Stimulated activated CD8-positive, alpha-beta memory T cell treated with anti-CD3 and anti-CD28 coated beads, Interleukin-7, amount 100 ng/mL, for 1 hour (primary cell): ENCODE measurements at regions not wholly inside any gene's neighbourhood (a gene's known extent, or its start where the extent isn't known, plus 50 kb on each side); places are given as distances from the start of the nearest gene placed in this dataset.
"Not testable (repeated sequence)": the region's sequence is repeated elsewhere in the genome, so short reads cannot be mapped to it uniquely, and the experiment has no call there.

Experiments
- DNase-seq, 2 donors: peaks; one replicate each; pipeline ENCODE4 v3.0.0-alpha.2; 2020; ENCODE audit warnings: low read depth in 2 of 2

DNA sequence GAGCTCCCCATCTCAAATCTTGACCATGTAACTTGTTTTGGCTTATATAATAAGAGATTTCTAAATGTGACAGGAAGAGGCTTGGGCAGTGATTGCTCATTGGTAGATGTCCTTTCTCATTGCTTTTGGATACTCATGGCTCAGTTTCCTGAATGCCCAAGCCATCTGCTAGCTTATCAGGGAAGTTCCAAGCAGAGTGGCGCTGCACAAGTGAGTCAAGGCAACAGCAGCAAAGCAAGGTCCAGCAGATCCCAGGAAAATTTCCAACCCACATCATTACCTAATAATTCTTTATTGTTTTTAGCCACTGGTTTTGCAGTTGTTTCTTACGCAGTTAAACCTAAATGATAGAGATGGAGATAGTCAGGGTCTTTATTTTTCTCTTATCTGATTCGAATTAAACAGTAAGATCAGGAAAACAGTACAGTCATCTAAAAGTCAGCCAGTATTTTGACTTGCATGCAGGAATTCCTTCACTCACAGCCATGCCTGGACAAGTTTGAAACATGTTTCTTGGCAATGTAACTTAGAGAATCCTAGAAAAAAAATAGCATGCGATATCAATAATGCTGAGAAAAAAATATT lies 349.7 kb upstream of the TMEFF2 start:
- no peak for DNase-seq

DNA sequence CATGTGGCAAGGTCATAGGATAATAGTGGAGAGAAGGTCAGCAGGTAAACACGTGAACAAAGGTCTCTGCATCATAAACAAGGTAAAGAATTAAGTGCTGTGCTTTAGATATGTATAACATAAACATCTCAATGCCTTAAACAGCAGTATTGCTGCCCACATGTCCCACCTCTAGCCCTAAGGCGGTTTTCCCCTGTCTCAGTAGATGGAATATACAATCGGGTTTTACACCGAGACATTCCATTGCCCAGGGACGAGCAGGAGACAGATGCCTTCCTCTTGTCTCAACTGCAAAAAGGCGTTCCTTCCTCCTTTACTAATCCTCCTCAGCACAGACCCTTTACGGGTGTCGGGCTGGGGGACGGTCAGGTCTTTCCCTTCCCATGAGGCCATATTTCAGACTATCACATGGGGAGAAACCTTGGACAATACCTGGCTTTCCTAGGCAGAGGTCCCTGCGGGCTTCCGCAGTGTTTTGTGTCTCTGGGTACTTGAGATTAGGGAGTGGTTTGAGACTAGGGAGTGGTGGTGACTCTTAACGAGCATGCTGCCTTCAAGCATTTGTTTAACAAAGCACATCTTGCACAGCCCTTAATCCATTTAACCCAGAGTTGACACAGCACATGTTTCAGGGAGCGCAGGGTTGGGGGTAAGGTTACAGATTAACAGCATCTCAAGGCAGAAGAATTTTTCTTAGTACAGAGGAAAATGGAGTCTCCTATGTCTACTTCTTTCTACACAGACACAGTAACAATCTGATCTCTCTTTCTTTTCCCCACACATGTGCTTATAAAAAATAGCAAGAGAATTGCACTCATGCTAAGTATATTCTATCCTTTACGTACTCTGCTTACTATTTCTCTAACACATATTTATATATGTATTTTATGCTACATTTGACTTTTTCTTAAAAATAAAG lies 347.7 kb upstream of the TMEFF2 start:
- DNase-seq = not testable (repeated sequence)

DNA sequence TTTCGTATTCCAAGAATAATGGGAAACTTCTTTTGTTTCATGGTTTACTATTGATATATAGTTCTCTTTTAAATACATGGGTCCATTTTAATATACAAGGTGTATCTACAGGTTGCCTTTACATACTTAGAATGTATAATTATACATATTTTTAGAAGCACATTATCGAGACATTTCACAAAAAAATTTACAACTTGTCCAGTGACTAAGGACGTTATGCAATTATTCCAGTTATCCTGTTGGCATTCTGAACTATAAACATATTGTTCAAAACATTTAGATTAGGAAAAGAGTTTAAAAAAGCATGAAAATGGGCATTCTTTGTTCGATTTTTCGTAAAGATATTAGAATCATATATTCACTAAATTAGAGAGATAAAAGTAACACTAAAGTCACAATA lies 344.6 kb upstream of the TMEFF2 start:
- no peak for DNase-seq

DNA sequence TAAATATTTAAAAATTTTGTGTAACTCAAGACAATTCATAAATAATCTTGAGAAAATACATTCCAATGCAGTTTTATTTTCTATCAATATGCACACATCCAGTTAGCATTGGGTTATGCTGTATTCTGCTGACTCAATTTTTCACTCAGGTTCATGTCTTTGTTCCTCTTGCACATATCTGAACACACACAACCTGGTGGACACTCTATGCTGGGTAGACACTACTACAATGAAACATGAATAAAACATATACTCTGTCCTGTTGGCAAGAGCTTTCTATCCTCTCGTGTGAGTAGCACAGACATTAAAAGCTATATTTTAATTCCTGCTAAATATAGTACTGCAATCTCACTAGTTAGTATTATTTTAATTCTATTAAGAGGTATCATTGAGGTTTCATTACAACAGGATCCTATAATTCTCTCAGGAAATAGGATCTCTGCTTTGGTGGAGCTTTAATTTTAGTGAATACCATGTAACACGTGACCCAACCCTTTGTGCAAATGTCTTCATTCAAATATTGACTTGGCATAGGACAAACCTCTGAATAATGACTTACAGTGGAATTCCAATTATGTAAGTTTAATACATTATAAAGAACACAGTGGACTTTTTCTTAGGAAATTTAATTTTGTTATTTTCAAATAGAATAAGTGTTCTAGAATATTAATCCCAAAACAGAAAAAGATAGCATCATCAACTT lies 342.3 kb upstream of the TMEFF2 start:
- DNase-seq = no peak

DNA sequence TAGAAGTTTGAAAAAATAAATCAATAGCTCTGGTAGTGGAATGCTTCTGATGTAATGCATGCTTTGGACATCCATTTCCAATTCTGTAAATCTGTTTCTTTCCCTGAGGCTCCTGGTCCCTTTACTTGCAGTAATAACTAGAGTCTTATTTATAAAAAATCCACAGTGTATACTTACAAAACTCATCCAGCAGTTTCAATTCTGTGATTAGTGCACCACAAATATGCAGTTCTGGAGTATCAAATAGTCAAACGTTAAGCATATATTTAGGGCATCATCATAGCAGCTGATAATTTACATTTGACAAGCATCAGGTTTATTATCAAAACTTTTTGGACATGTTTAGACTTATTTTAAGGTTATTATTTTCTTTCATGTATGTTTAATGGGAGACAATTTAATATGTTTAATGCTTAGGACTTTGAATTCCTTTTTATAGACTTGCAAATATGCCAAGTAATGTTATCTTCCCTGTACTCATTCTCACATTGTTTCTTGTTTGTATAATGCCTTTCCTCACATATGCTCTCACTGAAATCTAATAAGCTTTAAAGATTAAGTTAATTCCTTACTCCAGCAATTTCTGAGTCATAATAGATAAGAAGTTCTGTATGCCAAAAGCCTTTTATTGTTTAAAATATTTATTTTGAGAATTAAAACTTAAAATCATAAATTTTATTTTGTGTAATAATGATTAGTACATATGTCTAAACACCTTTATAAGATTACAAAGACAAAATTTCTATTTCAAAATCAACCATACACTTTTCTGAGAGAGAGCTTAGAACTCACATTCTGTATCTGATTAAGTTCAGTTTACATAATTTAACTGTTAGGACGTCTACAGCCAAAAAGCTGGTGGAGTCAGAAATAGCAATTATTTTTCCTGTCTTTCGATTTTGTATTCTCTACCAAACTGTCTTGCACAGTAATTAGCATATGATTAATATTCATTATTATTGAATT lies 341.5 kb upstream of the TMEFF2 start:
- no peak for DNase-seq

DNA sequence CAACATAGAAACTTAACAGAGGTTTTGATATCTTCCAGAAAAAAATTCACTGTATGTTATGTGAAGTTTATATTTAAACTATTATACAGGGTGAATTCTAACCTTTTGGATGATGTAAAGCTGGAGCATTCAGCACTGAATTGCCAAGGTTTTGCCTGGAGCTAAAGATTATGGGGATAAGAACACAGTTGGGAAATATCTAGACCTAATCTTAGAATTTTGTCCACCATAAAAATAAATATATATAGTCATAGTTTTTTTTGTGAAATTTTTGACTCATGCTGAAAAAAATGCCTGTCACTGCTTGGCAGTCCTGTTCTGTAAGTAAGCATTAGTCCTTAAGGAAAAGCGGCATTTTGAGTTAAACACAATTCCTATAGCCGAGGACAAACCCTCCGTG lies 339.3 kb upstream of the TMEFF2 start:
- no peak for DNase-seq

DNA sequence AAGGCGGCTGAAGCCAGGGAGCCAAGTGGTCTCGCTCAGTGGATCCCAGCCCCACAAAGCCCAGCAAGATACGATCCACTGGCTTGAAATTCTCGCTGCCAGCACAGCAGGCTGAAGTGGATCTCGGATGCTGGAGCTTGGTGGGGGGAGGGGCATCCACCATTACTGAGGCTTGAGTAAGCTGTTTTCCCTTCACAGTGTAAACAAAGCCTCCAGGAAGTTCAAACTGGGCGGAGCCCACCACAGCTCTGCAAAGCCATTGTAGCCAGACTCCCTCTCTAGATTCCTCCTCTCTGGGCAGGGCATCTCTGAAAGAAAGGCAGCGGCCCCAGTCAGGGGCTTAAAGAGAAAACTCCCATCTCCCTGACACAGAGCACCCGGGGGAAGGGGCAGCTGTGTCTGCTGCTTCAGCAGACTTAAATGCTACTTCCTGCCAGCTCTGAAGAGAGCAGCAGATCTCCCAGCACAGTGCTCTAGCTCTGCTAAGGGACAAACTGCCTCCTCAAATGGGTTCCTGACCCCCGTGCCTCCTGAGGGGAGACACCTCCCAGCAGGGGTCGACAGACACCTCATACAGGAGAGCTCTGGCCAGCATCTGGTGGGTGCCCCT lies 330.0 kb upstream of the TMEFF2 start:
- DNase-seq = not testable (repeated sequence)

DNA sequence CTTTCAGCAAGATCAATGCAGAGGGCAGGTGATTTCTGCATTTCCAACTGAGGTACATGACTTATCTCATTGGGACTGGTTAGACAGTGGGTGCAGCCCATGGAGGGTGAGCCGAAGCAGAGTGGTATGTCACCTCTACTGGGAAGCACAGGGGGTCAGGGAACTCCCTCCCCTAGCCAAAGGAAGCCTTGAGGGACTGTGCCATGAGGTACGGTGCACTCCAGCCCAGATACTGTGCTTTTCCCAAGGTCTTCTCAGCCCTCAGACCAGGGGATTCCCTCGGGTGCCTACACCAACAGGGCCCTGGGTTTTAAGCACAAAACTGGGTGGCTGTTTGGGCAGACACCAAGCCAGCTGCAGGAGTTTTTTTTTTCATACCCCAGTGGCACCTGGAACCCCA lies 329.5 kb upstream of the TMEFF2 start:
- not testable (repeated sequence) for DNase-seq

DNA sequence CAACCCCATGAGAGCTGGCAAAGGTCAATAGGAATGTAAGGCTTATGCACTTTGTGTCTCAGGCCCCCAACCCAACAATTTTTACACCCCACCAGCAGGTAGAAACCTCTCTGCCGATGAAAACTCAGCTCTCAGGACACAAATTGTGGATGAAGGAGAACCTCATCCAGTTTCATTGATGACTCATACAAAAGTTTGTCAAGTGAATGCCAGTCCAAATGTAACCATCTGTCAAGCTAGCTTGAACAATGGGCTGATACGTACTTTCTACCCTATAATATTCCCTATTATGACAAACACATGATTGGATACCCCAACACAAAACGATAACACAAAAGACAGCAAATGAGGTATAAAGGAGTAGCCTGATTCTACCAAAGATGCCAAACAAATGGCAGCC lies 321.2 kb upstream of the TMEFF2 start:
- DNase-seq = no peak

DNA sequence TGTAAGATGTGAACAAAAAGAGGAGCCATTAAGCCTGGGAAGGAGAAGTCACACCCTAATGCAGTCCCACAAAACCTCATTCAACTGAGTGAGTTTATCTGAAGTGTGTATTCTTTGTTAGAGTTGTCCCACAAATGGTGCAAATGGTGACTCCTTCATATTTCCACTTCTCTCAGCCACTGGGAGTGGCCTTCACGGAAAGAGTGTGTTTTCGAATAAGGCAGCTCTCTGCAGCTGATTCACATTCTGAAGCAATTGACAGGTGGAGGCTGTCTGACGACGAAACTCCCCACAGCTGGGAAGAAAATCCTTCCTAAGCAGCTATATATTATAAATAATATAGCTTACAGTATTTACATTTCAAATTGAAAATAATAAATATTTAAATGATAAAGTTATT lies 318.8 kb upstream of the TMEFF2 start:
- DNase-seq = no peak

DNA sequence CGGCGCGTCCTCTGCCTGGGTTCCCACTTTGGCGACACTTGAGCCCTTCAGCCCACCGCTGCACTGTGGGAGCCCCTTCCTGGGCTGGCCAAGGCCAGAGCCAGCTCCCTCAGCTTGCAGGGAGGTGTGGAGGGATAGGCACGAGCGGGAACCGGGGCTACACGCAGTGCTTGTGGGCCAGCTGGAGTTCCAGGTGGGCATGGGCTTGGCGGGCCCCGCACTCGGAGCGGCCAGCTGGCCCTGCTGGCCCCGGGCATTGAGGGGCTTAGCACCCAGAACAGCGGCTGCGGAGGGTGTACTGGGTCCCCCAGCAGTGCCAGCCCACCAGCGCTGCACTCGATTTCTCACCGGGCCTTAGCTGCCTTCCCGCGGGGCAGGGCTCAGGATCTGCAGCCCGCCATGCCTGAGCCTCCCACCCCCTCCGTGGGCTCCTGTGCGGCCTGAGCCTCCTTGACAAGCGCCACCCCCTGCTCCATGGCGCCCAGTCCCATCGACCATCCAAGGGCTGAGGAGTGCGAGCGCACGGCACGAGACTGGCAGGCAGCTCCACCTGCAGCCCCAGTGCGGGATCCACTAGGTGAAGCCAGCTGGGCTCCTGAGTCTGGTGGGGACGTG lies 313.2 kb upstream of the TMEFF2 start:
- DNase-seq = not testable (repeated sequence)

DNA sequence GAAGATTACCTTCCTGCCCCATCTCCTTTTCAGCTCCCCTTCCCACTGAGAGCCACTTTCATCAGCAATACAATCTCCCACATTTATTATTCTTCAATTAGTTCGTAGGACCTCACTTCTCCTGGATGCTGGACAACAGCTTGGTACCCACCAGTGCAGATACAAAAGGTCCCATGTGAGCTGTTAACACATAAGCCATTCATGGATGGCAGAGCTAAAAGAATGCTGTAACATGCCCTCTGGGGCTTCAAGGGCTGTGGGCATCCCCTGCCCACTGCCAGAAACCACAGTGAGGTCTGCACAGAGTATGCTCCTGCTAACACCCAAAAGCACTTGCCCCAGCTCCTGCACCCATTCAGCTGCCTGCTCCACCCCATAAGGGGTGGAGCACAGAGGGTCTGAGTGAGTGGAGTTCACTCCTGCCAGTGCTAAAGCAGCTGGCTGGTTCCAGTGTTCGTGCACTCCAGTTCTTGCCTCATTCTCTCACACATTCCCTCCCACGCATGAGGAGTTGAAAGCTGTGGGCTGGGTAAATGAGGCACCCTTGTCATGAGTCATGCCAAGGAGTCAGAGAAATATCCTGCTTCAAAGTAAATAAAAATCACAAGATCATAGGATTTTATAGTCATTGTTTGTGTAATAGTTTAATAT lies 305.9 kb upstream of the TMEFF2 start:
- no peak for DNase-seq

DNA sequence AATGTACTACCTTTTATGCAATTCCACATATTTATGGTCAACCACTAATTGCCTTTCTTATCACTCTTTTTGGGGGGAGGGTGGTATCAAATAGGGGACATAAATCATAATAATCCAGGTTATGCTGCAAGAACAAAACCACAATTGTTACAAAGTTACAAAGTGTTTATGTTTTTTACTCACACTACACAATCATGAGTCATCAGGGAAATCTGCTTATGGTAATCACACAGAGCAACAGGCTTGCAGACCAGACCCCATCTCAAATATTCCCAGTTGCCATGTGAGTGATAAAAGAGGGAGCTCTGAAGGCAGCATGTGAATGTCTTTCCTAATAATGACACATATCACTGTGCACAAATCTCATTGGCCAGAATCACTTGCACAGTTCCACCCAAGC lies 304.7 kb upstream of the TMEFF2 start:
- DNase-seq = no peak

DNA sequence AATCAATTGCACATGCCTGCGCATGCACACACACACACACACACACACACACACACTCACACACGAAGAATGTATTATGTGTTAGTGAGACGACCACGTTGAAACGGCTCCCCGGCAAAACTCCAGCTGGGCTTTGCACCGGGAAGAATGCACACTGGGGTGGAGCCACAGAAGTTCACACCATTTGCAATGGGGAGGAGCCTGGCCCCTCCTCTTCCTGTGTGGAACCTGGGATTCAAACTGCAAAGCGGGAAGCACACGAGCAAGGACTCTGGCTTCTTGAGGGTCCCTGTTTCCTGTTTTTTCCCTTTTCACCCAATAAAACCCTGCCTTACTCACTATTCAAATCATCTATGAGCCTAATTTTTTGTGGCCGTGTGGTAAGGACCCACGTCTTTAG lies 304.0 kb upstream of the TMEFF2 start:
- no peak for DNase-seq

DNA sequence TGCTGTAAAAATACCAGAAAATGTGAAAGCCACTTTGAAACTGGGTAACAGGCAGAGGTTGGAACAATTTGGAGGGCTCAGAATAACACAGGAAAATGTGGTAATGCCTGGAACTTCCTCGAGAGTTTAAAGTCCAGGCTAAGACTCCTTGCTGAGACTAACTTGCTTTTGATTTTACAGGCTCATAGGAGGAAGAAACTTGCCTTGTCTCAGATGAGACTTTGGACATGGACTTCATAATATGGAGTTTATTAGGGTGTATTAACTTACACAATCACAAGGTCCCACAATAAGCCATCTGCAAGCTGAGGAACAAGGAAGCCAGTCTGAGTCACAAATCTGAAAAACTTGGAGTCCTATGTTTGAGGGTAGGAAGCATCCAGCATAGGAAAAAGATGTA lies 293.4 kb upstream of the TMEFF2 start:
- not testable (repeated sequence) for DNase-seq

DNA sequence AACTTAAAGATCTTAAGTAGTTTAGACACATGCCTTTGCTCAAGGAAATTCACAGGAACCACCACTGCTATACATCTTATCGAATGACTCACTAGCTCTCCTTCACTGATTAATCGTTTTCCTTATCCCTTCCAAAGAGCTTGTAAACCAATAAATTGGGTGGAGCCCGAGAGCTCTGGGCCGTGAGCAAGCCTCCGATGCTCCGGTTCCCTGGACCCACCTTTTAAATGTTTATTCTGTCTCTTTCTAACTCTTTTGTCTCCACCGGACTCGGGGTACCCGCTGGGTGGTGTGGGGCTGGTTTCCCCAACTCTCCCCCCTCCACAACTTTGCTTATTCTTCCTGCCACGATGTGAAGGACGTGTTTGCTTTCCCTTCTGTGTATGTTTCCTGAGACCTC lies 292.9 kb upstream of the TMEFF2 start:
- DNase-seq = no peak

DNA sequence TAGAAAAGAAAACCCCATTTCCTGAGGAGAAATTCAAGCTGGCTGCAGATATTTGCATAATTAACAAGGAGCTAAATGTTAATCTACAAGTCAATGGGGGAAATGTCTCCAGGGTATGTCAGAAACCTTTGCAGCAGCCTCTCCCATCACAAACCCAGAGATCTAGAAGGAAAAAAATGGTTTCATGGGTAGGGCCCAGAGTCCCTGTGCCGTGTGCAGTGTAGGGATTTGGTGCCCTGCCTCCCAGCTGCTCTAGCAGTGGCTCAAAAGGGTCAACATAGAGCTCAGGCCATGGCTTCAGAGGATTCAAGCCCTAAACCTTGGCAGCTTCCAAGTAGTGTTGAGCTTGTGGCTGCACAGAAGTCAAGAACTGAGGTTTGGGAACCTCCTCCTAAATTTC lies 290.2 kb upstream of the TMEFF2 start:
- DNase-seq = no peak

DNA sequence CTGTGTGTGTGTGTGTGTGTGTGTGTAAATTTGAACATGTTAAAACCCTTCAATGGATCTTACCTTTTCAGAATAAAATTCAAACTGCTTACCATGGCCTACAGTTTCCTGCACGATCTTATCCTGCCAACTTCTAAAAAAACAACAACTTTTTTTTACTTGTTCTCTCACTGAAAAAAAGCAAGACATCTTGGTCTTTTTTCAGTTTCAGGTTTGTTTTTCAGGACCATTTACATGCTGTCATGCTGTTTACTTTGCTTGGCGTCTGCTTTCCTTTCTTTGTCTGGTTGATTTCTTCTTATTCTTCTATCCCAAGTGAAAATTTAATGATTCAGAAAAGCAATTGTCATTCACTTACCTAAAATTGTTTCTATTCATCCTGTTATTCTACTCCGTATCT lies 286.3 kb upstream of the TMEFF2 start:
- DNase-seq = no peak

DNA sequence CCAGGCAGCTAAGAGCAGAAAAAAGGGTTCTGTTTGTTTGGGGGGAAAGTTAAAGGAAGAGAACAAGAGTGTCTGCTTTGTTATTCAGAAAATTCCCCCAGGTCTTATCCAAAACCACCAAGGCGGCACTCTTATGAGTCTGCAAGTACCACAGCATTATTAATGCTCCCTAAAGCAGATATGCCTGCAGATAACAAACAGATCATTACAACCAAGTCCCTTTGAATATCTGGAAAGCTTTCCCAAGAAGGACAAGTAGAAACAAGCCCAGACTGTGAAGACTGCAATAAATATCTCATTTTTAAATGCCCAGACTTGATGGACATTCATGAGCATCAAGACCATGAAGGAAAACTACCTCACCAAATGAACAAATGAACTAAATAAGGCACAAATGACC lies 278.6 kb upstream of the TMEFF2 start:
- DNase-seq = no peak

DNA sequence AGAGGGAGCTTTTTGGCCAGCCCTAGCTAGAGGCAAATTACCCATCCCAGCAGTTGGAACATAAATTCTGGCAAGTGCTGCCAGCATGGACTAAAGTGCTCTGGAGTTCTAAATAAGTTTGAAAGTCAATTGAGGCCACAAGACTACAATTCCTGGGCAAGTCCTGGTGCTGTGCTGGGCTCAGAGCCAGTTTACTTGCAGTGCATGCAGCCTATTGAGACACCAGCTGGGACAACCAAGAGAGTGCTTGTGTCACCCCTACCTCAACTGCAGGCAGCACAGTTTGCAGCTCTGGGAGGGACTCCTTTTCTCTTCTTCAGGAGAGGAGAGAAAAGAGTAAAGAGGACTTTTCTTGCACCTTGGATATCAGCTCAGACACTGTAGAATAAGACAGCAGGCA lies 277.2 kb upstream of the TMEFF2 start:
- no peak for DNase-seq
